ENCODE measurements at regions not wholly inside any gene's neighbourhood (a gene's known extent, or its start where the extent isn't known, plus 50 kb on each side); places are given as distances from the start of the nearest gene placed in this dataset.

- no peak for DNase-seq (ENCODE audit: low read depth in 4 of 6, low spot score in 6 of 6)
- WGBS (ENCODE audit: insufficient coverage) = no CpG with 5 or more reads among the region's 3 CpGs
- no peaks in the 10 kb centered on the region for H3K27me3 ChIP-seq (ENCODE audit: control insufficient read depth, insufficient read depth, low read length)
- H3K36me3 ChIP-seq (ENCODE audit: control insufficient read depth, insufficient read depth, low read length) = no peaks in the 10 kb centered on the region
- no peak overlapping the region for H3K4me3 ChIP-seq (ENCODE audit: low read depth, low read length)
- H3K4me1 ChIP-seq (ENCODE audit: control insufficient read depth, insufficient read depth, low read length) = no peaks in the 10 kb centered on the region
- no peaks in the 10 kb centered on the region for H3K9me3 ChIP-seq (ENCODE audit: control insufficient read depth, insufficient read depth, low read length)
- no peak overlapping the region for H3K27ac ChIP-seq (ENCODE audit: low read depth, low read length)
Observed at GRCh38 chr2:145302451-145302850, 782.5 kb upstream of the ZEB2 start.

DNA sequence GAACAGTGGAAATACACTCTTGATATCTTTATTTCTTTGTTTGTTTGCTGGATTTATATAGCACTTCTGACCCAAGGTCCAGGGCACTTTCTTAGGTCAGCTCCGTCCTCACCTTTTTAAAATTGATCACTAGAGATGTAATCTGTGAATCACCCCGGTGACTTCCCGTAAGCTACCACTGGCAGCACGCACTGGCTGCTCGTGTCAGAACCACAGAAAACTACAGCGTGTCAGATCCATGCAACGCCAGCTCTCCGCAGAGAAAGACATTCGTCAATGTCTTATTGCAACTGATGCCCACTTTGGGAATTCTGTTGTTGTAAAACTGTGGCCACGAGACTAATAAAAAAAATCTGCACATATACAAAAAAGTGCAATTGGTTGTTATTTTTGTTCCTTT is 779.4 kb upstream of the ZEB2 start:
- Histone ChIP-seq H3K27ac (ENCODE audit: low read depth, low read length) (no peak overlapping the region), H3K36me3 (ENCODE audit: control insufficient read depth, insufficient read depth, low read length) (no peaks in the 10 kb centered on the region), H3K4me1 (ENCODE audit: control insufficient read depth, insufficient read depth, low read length) (no peaks in the 10 kb centered on the region), H3K27me3 (ENCODE audit: control insufficient read depth, insufficient read depth, low read length) (no peaks in the 10 kb centered on the region), H3K9me3 (ENCODE audit: control insufficient read depth, insufficient read depth, low read length) (no peaks in the 10 kb centered on the region), H3K4me3 (ENCODE audit: low read depth, low read length) (no peak overlapping the region)
- WGBS (ENCODE audit: insufficient coverage) = 57% methylated on average over 7 of the region's 10 CpGs
- DNase-seq (ENCODE audit: low read depth in 4 of 6, low spot score in 6 of 6) = no peak

DNA sequence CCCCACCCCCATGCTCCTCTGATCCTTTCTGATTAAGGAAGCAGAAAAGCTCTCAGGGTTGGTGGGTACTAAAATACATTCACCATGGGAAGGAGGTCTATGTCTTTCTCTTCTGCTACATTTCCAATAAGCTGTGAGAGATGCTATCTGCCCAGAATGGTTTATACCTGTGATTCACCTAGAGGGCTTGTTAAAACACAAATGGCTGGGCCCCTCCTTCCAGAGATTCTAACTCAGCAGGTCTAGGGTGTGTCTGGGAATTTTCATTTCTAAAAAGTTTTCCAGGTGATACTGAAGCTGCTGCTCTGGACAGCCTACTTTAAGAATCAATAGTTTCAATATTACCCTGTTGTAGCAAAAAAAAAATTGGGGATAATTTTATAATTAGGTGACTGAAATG is 772.2 kb upstream of the ZEB2 start:
- no peaks in the 10 kb centered on the region for H3K4me1 ChIP-seq (ENCODE audit: control insufficient read depth, insufficient read depth, low read length)
- H3K27me3 ChIP-seq (ENCODE audit: control insufficient read depth, insufficient read depth, low read length) = no peaks in the 10 kb centered on the region
- no peak overlapping the region for H3K4me3 ChIP-seq (ENCODE audit: low read depth, low read length)
- no peak for DNase-seq (ENCODE audit: low read depth in 4 of 6, low spot score in 6 of 6)
- H3K9me3 ChIP-seq (ENCODE audit: control insufficient read depth, insufficient read depth, low read length) = no peaks in the 10 kb centered on the region
- no peaks in the 10 kb centered on the region for H3K36me3 ChIP-seq (ENCODE audit: control insufficient read depth, insufficient read depth, low read length)
- no peak overlapping the region for H3K27ac ChIP-seq (ENCODE audit: low read depth, low read length)

DNA sequence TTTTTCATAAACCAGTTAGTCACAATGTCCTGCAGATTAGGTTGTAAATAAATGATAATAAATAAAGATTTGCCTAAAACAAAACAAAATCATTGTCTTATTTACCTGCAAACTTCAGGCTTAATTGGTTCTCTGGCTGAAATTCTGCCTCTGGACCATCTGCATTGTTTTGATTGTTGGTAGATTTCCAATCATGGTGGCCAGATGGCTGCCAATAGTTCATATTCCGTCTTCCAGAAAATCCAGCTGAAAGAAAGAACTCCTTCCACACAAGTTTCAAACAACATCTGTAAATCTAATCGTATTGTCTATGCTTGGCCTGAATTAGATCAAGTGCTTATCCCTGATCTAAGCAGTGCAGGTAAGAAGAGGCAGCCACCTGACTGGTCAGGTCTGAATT is 771.1 kb upstream of the ZEB2 start:
- no peaks in the 10 kb centered on the region for H3K9me3 ChIP-seq (ENCODE audit: control insufficient read depth, insufficient read depth, low read length)
- H3K27ac ChIP-seq (ENCODE audit: low read depth, low read length) = no peak overlapping the region
- no peak overlapping the region for H3K4me3 ChIP-seq (ENCODE audit: low read depth, low read length)
- WGBS (ENCODE audit: insufficient coverage) = 100% methylated on average over 1 of the region's 2 CpGs
- no peaks in the 10 kb centered on the region for H3K4me1 ChIP-seq (ENCODE audit: control insufficient read depth, insufficient read depth, low read length)
- no peaks in the 10 kb centered on the region for H3K27me3 ChIP-seq (ENCODE audit: control insufficient read depth, insufficient read depth, low read length)
- no peaks in the 10 kb centered on the region for H3K36me3 ChIP-seq (ENCODE audit: control insufficient read depth, insufficient read depth, low read length)
- DNase-seq (ENCODE audit: low read depth in 4 of 6, low spot score in 6 of 6) = no peak

DNA sequence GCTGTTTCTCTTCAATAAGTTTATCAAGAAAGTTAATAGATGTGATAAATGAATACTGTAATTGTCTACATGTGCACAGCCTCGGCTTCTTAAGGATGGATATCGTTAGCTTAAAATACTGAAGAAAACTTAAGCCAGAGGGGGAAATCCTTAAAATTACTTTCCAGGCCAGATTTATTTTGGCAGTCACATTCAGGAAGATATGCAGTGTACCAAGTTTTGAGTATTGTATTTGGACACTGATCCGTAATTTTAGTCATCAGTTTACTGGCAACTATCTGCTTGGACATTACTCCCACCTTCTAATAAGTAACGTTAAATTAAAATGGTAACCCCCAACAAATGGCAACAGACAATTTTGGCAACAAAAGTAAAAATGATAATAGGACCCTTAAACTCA is 770.0 kb upstream of the ZEB2 start:
- DNase-seq (ENCODE audit: low read depth in 4 of 6, low spot score in 6 of 6) = no peak
- Histone ChIP-seq H3K4me3 (ENCODE audit: low read depth, low read length) (no peak overlapping the region), H3K27me3 (ENCODE audit: control insufficient read depth, insufficient read depth, low read length) (no peaks in the 10 kb centered on the region), H3K27ac (ENCODE audit: low read depth, low read length) (no peak overlapping the region), H3K4me1 (ENCODE audit: control insufficient read depth, insufficient read depth, low read length) (no peaks in the 10 kb centered on the region), H3K9me3 (ENCODE audit: control insufficient read depth, insufficient read depth, low read length) (no peaks in the 10 kb centered on the region), H3K36me3 (ENCODE audit: control insufficient read depth, insufficient read depth, low read length) (no peaks in the 10 kb centered on the region)
- WGBS (ENCODE audit: insufficient coverage) = 100% methylated on average over 2 of the region's 4 CpGs

DNA sequence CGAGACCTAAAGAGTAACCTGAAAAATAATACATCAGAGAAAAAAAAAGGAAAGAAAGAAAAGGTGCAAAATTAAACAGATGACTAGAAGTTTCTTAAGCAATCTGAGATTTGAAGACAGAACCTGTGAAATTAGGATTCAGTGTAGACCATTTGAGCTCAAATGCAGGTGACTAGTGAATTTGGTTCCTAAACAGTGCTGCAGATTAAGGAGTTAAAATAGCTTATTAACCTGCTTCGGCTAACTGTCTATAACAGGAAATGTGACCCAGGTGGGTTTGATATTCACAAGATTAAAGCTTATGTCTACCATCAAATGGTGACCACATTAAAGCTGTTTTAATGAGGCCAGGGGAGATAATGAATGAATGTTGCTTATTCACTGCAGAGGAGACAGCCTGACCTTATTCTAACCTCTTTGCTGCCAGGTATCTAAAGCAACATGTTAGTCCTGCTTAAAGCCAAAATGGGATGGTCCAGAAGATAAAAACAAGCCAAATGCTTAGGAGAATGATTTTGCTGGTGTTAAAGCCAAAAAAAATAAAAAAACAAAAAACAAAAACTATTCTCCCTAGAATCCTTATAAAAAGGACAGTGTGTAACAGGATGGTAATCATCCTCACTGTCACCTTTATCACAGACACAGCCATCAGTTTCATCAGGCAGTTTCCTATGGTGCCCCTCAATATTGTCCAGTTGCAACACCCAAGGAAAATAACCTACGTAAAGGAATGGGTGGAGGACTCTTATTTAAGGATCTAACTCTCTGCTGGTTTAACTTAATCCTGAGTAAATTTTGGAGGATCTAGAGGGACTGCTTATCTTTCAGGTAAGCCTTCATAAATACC is 769.0 kb upstream of the ZEB2 start:
- Histone ChIP-seq H3K27me3 (ENCODE audit: control insufficient read depth, insufficient read depth, low read length) (no peaks in the 10 kb centered on the region), H3K27ac (ENCODE audit: low read depth, low read length) (no peak overlapping the region), H3K9me3 (ENCODE audit: control insufficient read depth, insufficient read depth, low read length) (no peaks in the 10 kb centered on the region), H3K4me3 (ENCODE audit: low read depth, low read length) (no peak overlapping the region), H3K36me3 (ENCODE audit: control insufficient read depth, insufficient read depth, low read length) (no peaks in the 10 kb centered on the region), H3K4me1 (ENCODE audit: control insufficient read depth, insufficient read depth, low read length) (no peaks in the 10 kb centered on the region)
- 80% methylated on average over 1 of the region's 3 CpGs for WGBS (ENCODE audit: insufficient coverage)
- peak in 1 of 6 donors; percentile 26 for DNase-seq (ENCODE audit: low read depth in 4 of 6, low spot score in 6 of 6)

DNA sequence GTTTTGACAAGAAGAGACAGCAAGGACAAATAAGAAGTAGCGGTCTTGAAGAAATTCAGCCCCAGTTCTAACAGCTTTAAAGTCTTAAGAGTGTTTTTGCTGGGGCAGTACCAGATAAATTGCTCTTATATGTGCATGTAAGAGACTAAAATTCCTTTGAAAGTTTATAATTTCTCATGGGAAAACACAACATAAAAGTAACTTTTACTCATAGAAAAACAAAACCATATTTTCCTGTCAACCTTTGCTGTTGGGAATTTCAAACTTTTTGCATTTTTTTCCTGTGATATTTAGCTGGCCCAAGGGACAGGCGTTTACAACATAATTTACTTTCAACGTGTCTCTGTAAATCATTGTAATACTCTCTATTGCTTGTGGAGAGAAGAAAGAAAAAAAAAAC is 767.8 kb upstream of the ZEB2 start:
- Histone ChIP-seq H3K27ac (ENCODE audit: low read depth, low read length) (no peak overlapping the region), H3K9me3 (ENCODE audit: control insufficient read depth, insufficient read depth, low read length) (peaks cover 3% of the 10 kb centered on the region), H3K4me3 (ENCODE audit: low read depth, low read length) (no peak overlapping the region), H3K4me1 (ENCODE audit: control insufficient read depth, insufficient read depth, low read length) (no peaks in the 10 kb centered on the region), H3K36me3 (ENCODE audit: control insufficient read depth, insufficient read depth, low read length) (no peaks in the 10 kb centered on the region), H3K27me3 (ENCODE audit: control insufficient read depth, insufficient read depth, low read length) (no peaks in the 10 kb centered on the region)
- DNase-seq (ENCODE audit: low read depth in 4 of 6, low spot score in 6 of 6) = no peak
- WGBS (ENCODE audit: insufficient coverage) = 83% methylated on average over 1 of the region's 3 CpGs

DNA sequence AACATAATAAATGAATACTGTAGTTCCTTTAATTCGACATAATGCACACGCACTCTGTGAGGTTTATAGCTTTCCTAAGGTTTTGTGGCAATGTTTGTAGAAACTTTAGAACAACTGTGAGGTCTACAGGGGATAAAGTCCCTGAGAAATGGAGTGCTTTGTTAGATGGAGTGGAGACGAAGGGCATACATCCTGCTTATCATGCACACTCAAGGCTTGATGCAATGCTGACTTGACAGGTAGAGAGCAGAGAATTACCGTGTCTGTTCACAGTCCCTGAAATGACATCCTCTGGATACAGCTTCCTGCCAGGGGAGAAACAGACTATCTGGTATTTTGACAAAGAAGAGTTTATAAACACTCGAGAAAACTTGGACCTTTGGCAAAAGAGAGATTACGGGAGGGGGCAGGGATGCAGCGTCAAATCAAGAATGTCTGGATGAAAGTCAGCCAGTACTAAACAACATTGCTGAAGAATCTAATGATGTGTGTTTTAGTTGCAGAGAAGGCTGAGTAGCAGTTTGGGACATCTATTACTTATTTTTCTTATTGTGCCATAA is 766.9 kb upstream of the ZEB2 start:
- peak in 1 of 6 donors; percentile 10 for DNase-seq (ENCODE audit: low read depth in 4 of 6, low spot score in 6 of 6)
- H3K4me3 ChIP-seq (ENCODE audit: low read depth, low read length) = no peak overlapping the region
- no peaks in the 10 kb centered on the region for H3K4me1 ChIP-seq (ENCODE audit: control insufficient read depth, insufficient read depth, low read length)
- H3K9me3 ChIP-seq (ENCODE audit: control insufficient read depth, insufficient read depth, low read length) = peaks cover 5% of the 10 kb centered on the region
- 64% methylated on average over 4 of the region's 7 CpGs for WGBS (ENCODE audit: insufficient coverage)
- no peaks in the 10 kb centered on the region for H3K36me3 ChIP-seq (ENCODE audit: control insufficient read depth, insufficient read depth, low read length)
- no peak overlapping the region for H3K27ac ChIP-seq (ENCODE audit: low read depth, low read length)
- H3K27me3 ChIP-seq (ENCODE audit: control insufficient read depth, insufficient read depth, low read length) = no peaks in the 10 kb centered on the region

- H3K36me3 ChIP-seq (ENCODE audit: control insufficient read depth, insufficient read depth, low read length) = no peaks in the 10 kb centered on the region
- H3K9me3 ChIP-seq (ENCODE audit: control insufficient read depth, insufficient read depth, low read length) = peaks cover 7% of the 10 kb centered on the region
- H3K4me3 ChIP-seq (ENCODE audit: low read depth, low read length) = no peak overlapping the region
- no peak overlapping the region for H3K27ac ChIP-seq (ENCODE audit: low read depth, low read length)
- no peak for DNase-seq (ENCODE audit: low read depth in 4 of 6, low spot score in 6 of 6)
- 100% methylated on average over 4 of the region's 5 CpGs for WGBS (ENCODE audit: insufficient coverage)
- H3K27me3 ChIP-seq (ENCODE audit: control insufficient read depth, insufficient read depth, low read length) = no peaks in the 10 kb centered on the region
- H3K4me1 ChIP-seq (ENCODE audit: control insufficient read depth, insufficient read depth, low read length) = no peaks in the 10 kb centered on the region
Observed at GRCh38 chr2:145284551-145284950, 764.6 kb upstream of the ZEB2 start.

DNA sequence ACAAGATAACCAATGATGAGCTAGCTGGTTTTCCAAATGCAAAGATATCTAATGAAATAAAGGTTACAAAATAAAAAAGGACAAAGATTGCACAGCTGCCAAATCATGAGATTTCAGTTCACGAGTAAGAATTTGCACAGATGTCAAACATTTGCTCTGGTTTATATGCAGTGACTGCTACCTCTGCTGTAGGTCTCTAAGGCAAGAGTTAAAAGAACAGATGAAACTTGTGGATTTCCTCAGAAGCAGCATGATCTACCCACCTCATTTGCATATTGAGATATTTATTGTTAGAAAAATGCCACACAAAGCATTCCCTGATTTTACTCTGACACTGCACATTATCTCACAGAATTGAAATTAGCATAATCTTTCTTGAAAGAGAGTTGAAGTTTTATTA is 763.2 kb upstream of the ZEB2 start:
- WGBS (ENCODE audit: insufficient coverage) = 100% methylated on average over 1 of the region's 1 CpG
- Histone ChIP-seq H3K27ac (ENCODE audit: low read depth, low read length) (no peak overlapping the region), H3K36me3 (ENCODE audit: control insufficient read depth, insufficient read depth, low read length) (no peaks in the 10 kb centered on the region), H3K27me3 (ENCODE audit: control insufficient read depth, insufficient read depth, low read length) (no peaks in the 10 kb centered on the region), H3K4me1 (ENCODE audit: control insufficient read depth, insufficient read depth, low read length) (no peaks in the 10 kb centered on the region), H3K9me3 (ENCODE audit: control insufficient read depth, insufficient read depth, low read length) (peaks cover 7% of the 10 kb centered on the region), H3K4me3 (ENCODE audit: low read depth, low read length) (no peak overlapping the region)
- no peak for DNase-seq (ENCODE audit: low read depth in 4 of 6, low spot score in 6 of 6)
